ENCODE measurements at regions not wholly inside any gene's neighbourhood (a gene's known extent, or its start where the extent isn't known, plus 50 kb on each side); places are given as distances from the start of the nearest gene placed in this dataset.
"Not testable (repeated sequence)": the region's sequence is repeated elsewhere in the genome, so short reads cannot be mapped to it uniquely, and the experiment has no call there.

DNA sequence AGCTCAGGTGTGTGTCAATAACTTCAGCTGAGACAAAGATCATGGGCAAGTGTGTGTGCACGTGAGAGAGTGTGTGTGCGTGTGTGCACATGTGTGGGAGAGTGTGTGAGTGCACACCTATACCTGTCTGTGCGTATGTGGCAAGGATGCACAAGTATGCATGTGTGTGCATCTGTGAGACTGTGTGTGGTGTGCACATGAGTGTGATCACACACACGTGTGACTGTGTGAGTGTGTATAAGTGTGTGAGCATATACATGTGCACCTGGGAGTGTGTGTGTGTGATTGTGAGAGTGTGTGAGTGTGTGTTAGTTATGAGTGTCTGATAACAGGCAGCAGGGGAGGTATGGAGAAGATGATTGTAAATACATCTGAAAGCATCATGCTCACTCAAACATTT lies 657.3 kb upstream of the PFKP start:
- no peak for DNase-seq

DNA sequence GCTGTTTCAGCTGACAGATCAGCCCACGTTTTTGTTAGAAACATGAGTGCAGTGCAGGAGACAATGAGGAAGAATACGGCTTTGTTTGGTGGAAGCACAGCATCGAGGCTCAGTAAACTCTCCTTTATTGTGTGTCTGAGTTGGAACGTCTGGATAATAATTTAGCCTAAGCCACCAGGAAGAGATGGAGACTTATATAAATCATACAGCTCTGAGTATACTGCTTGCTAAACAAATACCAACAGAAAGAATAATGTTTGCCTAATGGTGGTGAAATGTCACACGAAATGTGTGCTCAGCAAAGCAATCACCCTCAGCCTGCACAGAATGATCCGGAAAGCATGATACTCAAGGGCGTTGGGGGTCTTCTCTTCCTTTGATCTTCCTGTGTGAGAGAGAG lies 664.1 kb upstream of the ADARB2 start:
- DNase-seq: no peak

DNA sequence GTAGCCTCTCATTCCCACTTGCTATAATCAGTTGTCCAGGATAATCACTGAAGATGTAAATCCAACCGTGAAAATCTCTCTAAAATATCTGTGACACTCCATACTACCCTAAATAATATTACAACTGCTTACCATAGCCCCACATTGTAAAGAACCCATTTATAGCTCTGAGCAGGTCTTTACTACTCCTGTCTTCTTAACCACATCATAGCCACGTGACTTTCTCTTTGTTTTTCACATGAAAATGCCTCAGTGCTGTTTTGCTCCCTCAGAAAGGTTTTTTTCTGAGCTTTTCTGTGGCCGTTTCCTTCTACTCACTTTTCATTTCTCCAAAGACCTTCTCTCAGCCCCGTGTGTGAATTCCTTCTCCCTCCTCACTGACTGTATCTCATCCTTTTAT lies 662.2 kb upstream of the ADARB2 start:
- DNase-seq: no peak

DNA sequence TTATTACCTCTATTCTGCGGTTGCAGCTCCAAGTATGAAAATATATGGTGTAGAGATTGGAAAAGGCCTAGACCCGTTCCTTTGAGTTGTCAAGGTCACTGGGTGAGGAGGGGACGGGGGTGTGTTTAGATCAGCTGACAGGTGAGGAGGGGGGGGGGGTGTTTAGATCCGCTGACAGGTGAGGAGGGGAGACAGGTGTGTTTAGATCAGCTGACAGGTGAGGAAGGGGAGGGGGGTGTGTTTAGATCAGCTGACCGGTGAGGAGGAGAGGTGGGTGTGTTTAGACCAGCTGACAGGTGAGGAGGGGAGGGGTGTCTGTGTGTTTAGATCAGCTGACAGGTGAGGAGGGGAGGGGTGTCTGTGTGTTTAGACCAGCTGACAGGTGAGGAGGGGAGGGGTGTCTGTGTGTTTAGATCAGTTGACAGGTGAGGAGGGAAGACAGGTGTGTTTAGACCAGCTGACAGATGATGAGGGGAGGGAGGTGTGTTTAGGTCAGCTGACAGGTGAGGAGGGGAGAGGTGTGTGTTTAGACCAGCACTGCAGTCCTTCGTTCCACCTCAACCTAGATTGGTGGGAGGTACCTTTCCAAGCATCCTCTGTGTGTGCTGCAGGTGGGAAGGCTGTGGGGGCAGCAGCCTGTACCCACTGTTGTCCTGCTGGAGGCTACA lies 655.0 kb upstream of the ADARB2 start:
- peak; percentile 57 for DNase-seq

DNA sequence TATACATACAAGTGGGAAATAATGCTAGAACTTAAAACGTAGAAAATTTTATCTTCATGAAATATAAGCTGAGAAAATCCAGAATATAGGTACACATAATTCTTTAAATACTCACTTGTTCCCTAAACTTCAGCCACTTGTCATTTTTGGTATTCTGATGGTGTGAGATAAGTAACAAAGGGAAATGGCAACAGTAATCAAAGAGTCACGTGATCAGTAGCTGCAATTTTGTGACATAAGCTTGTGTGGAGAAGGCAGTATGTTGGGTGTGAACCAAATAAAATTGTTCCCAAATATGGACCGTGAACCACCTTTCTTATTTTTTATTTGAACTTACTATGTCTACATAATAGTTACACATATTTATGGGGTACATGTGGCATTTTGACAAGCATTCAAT lies 650.3 kb upstream of the ADARB2 start:
- DNase-seq: no peak

DNA sequence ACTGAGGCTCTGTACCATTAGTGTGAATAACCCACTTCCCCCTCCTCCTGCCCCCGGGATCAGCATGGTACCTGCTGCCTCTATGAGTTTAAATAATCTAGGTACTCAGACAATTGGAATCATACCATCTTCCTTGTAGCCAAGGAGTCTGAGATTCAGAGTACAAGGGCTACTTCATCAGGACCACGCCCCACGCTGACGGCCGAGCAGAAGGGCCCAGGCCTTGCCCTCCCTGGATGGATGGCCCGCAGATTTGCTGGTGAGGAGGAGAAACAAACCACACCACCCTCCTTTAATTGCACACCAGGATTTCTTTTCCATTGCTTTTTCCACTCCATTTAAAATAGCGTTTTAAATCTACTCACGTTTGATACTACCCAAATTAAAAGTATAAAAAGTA lies 649.9 kb upstream of the ADARB2 start:
- DNase-seq: no peak

DNA sequence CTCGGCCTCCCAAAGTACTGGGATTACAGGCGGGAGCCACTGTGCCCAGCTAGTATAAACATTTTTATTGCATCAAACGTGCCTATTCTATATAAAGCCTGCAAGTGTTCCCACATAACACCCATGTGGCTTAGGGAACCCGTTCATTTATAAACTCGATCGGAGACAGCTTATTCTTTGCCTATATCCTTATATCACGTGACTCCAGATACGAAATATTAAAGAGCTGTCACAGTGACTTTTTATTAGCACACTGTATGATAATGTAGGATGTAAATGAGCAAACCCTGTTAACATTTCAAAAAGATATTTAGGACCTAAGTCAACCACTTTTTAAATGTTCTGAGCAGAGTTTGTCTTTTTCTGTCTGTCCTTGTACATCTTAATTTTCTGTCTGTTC lies 642.9 kb upstream of the ADARB2 start:
- no peak for DNase-seq

DNA sequence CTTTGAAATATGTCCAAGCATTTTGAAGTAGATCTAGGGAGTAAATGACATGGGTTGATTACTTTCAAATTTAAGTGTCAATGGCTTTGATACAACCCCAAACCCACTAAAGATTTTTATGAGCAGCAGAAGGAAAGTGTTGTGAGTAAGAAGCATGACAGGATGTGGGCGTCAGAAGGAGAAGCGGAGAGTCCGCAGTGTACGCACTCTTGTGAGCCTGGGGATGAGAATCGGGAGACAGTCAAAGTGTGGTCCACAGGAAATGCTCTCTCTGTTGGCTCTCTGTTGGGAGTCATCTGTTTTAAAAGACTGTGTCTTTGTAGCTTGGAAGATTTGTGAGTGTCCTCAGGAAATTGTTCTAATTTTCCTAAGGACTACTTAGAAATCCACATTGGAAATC lies 629.8 kb upstream of the ADARB2 start:
- no peak for DNase-seq

DNA sequence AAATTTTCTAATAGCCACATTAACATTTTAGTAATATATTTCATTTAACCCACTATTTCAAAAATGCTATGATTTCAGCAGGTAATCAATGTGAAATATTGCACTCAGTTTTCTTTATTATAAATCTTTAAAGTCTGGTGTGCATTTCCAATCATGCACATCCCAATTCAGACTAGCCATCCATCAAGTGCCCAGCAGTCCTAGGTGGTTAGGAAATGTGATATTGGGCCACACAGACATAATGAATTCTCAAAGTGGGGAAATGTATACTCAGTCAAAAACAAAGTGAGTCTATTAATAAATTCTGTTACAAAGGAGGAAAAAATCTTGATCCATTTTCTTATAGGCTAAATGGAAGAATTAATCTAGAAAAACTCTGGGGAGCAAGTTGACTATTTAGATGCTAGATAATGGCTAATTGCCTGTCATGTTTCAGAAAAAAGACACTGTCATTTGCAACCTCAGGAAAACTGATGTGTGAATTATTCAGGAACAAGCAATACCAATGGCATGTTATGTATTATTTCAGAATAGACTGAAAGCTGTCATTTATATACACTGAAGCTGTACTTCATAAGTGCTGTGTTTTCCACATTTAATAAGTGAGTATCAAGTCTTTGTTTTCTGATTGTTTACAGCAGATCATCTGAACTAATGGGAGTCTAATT lies 629.1 kb upstream of the ADARB2 start:
- no peak for DNase-seq

DNA sequence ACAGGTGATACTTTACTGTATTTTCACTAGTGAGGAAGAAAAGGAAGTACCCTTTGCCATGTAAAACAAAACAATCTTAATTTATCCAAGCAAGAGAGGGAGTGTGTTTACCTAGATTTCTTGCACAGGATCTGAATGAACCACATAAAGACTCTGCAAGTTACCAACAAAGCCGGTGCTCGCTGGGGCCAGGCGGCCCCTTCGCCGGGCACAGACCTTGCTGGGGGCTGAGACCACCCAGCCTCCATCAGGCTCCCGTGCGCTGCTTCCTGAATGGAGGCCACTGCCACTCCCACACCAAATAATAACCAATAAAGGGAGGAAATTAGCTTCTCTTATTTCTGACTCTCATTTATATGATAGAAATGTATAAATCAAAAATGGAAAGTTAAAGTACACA lies 625.0 kb upstream of the ADARB2 start:
- DNase-seq: no peak

DNA sequence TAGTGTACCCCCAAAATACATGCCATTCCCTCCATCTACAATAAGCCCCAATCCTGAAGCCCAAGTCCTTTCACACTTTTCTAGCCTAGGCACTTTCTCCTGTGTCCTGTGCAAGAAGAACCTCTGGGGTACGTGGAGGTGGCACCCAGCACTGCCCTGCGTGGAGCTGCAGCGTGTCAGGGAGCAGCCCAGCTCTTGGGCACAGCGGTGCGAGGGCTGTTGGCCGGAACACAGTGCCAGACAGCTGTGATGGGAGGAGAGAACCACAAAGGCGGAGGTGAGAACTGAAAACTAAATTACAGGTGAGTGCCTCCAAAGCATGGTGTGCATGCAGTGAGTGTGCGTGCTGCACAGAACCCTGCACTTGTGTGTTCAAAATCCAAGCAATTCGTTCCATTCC lies 621.3 kb upstream of the ADARB2 start:
- no peak for DNase-seq

DNA sequence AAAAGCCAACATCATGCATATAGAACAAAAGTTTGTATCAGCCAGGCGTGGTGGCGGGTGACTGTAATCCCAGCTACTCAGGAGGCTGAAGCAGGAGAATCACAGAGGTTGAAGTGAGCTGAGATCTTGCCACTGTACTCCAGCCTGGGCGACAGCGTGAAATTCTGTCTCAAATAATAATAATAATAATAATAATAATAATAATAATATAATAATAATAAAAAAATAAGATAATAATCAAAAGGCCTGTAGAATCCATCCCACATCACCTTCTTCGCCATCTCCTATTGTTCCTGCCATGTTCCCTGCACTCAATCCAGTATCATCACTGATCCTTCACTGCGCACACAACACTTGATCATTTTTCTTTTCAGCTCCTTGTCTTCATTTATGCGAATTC lies 619.3 kb upstream of the ADARB2 start:
- no peak for DNase-seq

DNA sequence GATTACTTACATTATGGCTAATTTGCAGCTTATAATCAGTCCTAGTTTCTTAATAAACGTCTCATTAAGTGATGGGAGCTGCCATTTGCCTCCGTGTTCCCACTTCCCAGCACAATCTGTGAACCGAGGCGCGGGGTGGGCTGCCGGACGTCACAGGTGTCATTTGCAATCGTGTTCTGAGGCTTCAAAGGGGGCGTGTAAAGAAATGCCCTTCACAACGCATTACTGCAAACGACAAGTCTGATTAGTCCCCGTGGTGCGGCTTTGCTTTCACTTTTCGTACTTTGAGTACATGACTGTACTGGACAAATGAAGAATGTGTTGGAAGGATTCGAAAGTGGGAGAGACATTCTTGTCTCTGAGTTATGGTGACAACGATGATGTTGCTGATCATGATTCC lies 614.2 kb upstream of the ADARB2 start:
- no peak for DNase-seq

DNA sequence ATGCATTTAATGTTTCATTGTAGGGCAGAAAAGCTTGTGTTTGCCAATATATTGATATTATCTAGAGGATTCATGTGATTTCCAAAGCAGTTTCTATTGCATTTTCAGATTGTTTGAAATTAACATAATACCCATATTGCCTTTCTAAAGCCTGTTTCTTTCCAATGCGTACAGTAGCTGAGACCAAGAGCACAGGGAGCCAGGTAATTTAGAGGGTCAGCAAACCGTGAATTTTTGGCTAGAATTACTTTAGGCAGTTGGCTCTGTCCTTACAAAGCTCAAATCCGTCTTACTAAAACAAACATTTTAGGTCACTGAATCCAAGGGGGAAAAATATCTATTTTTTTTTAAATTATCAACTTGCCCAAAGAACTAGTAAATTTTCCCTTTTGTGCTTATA lies 604.9 kb upstream of the ADARB2 start:
- no peak for DNase-seq

DNA sequence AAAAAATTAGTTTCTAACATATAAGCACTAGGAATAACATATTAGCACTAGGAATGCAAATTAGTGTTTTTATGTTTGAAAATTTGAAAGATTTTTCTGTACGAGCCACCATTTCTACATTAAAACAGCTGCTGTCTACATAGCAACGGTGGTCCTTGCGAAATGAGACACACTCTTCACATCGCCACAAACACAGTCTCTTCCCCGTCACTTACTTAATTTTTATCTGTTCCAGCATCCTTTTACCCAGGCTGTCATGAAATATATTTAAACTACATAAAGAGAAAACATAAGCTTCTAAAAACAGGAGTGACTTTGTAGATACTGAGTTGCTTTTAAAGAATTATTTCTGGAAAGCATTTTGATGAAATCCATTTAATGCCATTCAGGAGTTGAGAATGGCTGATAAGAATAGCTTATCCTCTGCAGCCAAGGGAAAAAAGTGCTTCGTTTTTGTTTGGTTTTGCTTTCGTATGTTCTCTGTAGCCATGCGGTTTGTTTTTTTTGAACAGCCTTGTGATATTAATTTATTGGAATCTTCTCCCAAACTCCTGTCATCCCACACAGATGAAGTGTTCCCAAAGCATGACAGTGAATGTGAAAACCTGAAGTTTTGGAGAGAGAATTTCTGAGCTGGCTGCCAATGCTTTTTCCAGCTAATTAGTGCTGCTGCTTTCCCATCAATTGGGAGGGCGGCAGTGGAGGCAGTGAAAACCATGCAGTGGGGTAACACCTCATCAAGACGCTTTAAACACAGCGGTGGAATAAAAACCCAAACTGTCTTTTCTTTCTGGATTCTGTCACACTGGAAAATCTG lies 603.7 kb upstream of the ADARB2 start:
- no peak for DNase-seq

DNA sequence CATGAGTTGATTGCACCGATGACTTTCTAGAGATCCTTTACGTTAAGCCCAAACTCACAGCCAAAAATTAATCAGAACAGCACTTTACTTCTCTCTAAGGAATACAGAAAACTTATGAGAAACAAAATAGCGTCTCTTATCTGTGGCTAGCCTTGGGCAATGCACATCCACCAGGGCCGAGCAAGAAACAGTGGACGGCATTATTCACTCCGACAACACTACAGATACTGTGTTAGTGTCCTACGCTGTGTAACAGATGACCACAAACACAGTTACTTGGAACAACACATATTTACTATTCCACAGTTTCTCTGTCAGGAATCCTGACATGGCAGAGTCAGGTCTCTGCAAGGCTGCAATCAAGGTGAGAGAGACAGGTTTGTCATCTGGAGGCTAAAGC lies 598.3 kb upstream of the ADARB2 start:
- DNase-seq: no peak

DNA sequence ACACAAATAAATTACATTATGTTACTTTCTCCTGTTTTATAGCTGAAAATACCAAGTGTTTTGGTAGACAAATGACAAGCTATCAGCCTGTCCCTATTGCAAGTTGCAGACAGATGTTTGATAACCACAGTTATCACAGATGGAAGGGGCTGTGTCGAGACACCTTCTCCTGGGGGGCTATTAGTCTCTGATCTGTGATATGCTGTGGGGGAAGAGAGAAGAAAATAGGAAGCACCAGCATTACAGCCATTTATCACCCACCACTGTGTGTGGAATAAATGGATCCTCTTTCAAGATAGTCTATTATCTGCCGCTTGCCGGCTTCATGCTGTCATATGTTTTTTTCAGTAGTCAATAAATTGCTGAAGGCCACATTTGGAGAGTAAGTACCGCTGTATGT lies 597.2 kb upstream of the ADARB2 start:
- no peak for DNase-seq

DNA sequence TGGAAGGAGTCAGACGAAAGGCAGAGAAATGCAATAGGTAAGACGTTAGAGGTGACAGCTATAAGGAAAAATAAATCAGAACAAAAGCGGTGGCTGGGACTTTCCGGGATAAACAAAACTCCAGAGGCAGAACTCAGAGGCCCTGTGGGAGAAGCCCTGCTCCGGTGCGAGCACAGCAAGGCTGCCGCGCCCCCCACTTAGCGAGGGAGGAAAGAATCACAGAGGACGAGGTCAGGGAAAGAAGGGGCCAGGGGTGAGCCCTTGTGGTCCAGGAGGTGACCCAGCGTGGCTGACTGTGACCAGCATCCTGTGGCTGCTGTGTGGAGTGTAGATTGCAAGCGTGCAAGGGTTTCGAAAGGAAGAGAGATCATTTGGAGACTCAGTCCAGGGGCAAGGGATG lies 591.8 kb upstream of the ADARB2 start:
- no peak for DNase-seq

DNA sequence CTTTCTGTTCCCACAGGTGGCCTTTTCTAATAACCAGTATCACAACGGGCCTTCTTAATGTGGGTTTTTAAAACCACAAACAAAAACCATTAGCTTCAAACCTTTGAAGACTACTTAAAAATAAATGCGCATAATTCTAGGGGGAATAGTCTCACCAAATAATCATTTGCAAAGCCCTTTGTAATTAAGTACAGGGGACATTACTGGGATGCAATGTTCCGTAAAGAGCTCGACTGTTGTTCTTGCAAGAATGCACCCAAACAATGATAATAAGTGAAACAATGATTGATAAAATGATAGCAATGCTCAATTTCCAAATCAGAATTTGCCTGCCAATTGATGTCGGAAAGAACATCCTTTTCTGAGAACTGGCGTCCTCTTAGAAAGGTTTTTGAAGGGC lies 589.1 kb upstream of the ADARB2 start:
- no peak for DNase-seq

DNA sequence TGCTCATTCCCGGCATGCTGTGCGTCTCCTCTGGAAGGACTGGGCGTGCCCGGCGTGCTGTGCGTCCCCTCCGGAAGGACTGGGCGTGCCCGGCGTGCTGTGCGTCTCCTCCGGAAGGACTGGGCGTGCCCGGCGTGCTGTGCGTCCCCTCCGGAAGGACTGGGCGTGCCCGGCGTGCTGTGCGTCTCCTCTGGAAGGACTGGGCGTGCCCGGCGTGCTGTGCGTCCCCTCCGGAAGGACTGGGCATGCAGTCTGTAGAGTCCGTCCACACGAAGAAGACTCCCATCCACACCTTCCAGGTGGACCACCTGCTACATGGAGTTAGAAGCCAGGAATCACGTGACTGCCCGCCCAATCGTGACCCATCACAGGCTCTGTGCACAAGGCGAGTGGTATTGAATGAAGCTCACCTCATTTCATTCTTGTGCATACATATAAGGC lies 577.7 kb upstream of the ADARB2 start:
- DNase-seq: not testable (repeated sequence)

DNA sequence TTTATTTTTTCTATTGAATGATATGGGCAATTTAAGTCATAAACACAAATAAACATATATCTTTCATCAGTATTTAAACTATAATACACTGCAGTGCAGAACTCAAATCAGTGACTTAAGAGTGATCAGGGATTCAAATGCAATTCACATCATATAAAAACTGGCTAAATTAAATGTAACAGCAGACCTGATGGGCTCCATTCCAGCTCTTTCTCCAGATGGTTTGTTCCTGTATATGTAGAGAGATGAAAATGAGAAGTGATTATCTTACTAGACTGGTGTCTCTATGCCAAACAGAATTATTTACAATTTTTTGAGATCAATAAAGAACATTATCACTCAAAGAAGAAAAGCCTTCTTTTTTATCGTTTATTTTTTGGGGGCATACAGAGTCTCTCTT lies 568.8 kb upstream of the ADARB2 start:
- DNase-seq: no peak

DNA sequence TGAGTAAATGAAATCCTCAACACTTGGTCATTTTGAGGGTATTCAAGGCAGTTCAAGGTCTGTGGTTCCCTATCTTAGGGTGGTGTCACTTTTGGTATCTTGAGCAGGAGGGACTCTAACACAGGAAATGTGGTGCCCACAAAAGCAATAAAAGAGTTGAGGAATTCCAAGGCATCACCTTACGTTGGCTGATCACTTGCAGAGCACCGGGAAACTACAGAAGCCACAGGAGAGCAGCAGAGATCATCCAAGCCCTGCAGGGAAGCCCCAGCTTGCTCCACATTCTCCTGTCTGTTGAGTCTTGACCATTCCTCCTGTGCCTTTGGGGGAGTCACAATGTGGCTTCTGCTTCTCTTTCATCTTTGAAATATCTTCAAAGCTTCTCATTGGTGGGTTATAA lies 565.8 kb upstream of the ADARB2 start:
- DNase-seq: no peak

DNA sequence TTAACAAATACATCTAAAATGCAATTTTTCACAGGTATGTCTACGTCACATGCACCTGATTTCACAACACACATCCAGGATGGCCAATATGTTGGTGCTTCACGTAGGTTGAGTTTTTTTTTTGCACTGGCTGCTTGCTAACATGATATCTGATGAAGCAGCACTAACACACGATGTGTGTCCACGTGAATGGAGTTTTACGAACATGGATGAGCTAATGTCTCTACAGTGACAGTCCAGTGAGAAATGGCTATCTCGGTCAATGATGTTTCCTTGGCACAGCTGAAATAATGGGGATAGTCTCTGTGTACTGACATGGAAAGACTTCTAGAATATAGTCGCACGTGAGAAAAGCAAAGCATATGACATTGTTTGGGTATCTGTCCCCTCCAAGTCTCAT lies 563.9 kb upstream of the ADARB2 start:
- no peak for DNase-seq

DNA sequence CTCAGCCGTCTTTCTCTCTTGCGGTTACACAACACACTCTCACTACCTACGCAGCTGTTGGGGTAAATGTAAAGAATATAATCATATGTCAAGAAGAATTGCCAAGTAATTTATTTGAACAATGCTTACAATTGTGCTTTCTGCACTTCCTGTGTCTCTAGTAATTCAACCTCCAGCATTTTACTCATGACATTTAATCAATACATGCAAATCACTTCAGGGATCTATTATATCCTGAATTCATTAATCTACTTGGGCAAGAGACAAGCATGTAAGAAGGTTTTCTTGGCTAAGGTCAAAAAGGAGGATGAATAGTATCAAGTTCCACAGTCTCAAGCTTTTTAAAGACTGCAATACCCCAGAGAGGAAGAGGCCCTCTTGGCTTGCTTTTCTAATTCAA lies 562.9 kb upstream of the ADARB2 start:
- no peak for DNase-seq

Data from NCI-H345 (cell line).